HCT116 (cell line): ENCODE measurements at regions not wholly inside any gene's neighbourhood (a gene's known extent, or its start where the extent isn't known, plus 50 kb on each side); places are given as distances from the start of the nearest gene placed in this dataset.
"Not testable (repeated sequence)": the region's sequence is repeated elsewhere in the genome, so short reads cannot be mapped to it uniquely, and the experiment has no call there.

Source experiments
- ATAC-seq: fragments of 200-7000 bp; cut with Tn5 transposase; 2 replicates; pipeline ENCODE4 v1.9.1; 2020; ENCODE audit warnings: mild to moderate bottlenecking, moderate library complexity
- BruUV-seq: library from RNA; stranded (reverse); fragments of 400-500 nt; replicated peaks from 2 replicates; lab custom pipeline; 2021; lab: Mats Ljungman, UMichigan
- CTCF ChIA-PET: fragments of 300-600 bp; sonication (Branson Sonifier 250); formaldehyde crosslinking; loops from one replicate; lab custom pipeline; 2021; ENCODE audit warnings: antibody characterized with exemption; lab: Charles Lee
- POLR2A ChIA-PET: fragments of 300-600, 350-600 bp; sonication (Branson Sonifier 250); formaldehyde crosslinking; loops from one replicate; lab custom pipeline; 2021; ENCODE audit warnings: antibody characterized with exemption; lab: Charles Lee
- RAD21 ChIA-PET, 2 experiments: fragments of 300-600 bp; sonication (Branson Sonifier 250); formaldehyde crosslinking; loops; one replicate each; lab custom pipeline; 2023; ENCODE audit warnings: low total read pairs in 2 of 2; ENCODE audit not compliant: uncharacterized antibody in 2 of 2, unreplicated experiment in 2 of 2, low non-redundant PET in 1 of 2; lab: Charles Lee
- DNase-seq: peaks from one replicate; pipeline ENCODE4 v3.0.0-alpha.2; 2010; ENCODE audit warnings: low read depth, low spot score
- H2AFZ ChIP-seq: fragments of 200-600 bp; shearing (Covaris generic), sonication (generic); 2 replicates; pipeline ENCODE4 v1.6.1; 2017; ENCODE audit warnings: low read depth, mixed run types, mixed read lengths, antibody characterized with exemption, low read length; ENCODE audit not compliant: poor library complexity, severe bottlenecking
- H3K27ac ChIP-seq: 2 replicates; pipeline ENCODE4 v1.5.1; 2012; ENCODE audit warnings: low read depth, low read length
- H3K27me3 ChIP-seq: fragments of 200-600 bp; sonication (generic); 2 replicates; pipeline ENCODE4 v1.6.1; 2016; ENCODE audit warnings: mixed run types, low read length, mixed read lengths; ENCODE audit not compliant: insufficient read depth
- H3K36me3 ChIP-seq, 2 experiments: fragments of 200-500 bp in 1 of 2; fragments of 200-600 bp in 1 of 2; sonication (Bioruptor generic) in 1 of 2; sonication (generic) in 1 of 2; 2 replicates each; pipeline versions ENCODE4 v1.5.1 to v1.6.1; 2014 to 2016; ENCODE audit warnings: low read length in 2 of 2, inconsistent platforms in 1 of 2, mixed read lengths in 1 of 2, mixed run types in 1 of 2; ENCODE audit not compliant: insufficient read depth in 2 of 2, control insufficient read depth in 1 of 2
- H3K4me1 ChIP-seq, 2 experiments: fragments of 200-600 bp in 1 of 2; sonication (generic) in 1 of 2; 2 replicates each; pipeline versions ENCODE4 v1.5.1 to v1.6.1; 2012 to 2017; ENCODE audit warnings: low read length in 2 of 2, inconsistent platforms in 1 of 2, mild to moderate bottlenecking in 1 of 2, mixed read lengths in 1 of 2, mixed run types in 1 of 2, moderate library complexity in 1 of 2; ENCODE audit not compliant: insufficient read depth in 2 of 2, control insufficient read depth in 1 of 2
- H3K4me2 ChIP-seq: fragments of 200-600 bp; sonication (generic); 2 replicates; pipeline ENCODE4 v1.6.1; 2017; ENCODE audit warnings: mixed run types, low read length, mixed read lengths
- H3K4me3 ChIP-seq, 2 experiments: fragments of 200-600 bp in 1 of 2; sonication (generic) in 1 of 2; replicated peaks in 1 of 2; 2 replicates each; pipeline ENCODE4 v1.5.1; 2011 to 2016; ENCODE audit warnings: low read length in 2 of 2, control low read depth in 1 of 2, low read depth in 1 of 2, mild to moderate bottlenecking in 1 of 2, mixed read lengths in 1 of 2, mixed run types in 1 of 2
- H3K79me2 ChIP-seq: fragments of 200-600 bp; sonication (generic); 2 replicates; pipeline ENCODE4 v1.6.1; 2017; ENCODE audit warnings: mild to moderate bottlenecking, mixed run types, low read length, moderate library complexity, mixed read lengths; ENCODE audit not compliant: insufficient read depth
- H3K9ac ChIP-seq: fragments of 200-600 bp; sonication (generic); 2 replicates; pipeline ENCODE4 v1.6.1; 2016; ENCODE audit warnings: low read length, mixed read lengths
- H3K9me2 ChIP-seq: fragments of 200-600 bp; sonication (generic), shearing (Covaris generic); 2 replicates; pipeline ENCODE4 v1.6.1; 2017; ENCODE audit warnings: mixed run types, mild to moderate bottlenecking, moderate library complexity; ENCODE audit not compliant: insufficient read depth
- H3K9me3 ChIP-seq, 2 experiments: fragments of 200-500 bp in 1 of 2; fragments of 200-600 bp in 1 of 2; sonication (Bioruptor generic) in 1 of 2; sonication (generic) in 1 of 2; 2 replicates each; pipeline ENCODE4 v1.6.1; 2014 to 2017; ENCODE audit warnings: low read length in 2 of 2, mixed read lengths in 2 of 2, inconsistent platforms in 1 of 2, low read depth in 1 of 2, mild to moderate bottlenecking in 1 of 2, mixed run types in 1 of 2, moderate library complexity in 1 of 2; ENCODE audit not compliant: control insufficient read depth in 1 of 2, insufficient read depth in 1 of 2
- H4K20me1 ChIP-seq: fragments of 200-600 bp; sonication (generic), shearing (Covaris generic); 2 replicates; pipeline ENCODE4 v1.6.1; 2017; ENCODE audit warnings: mixed run types, mild to moderate bottlenecking, moderate library complexity; ENCODE audit not compliant: insufficient read depth
- CBX3 ChIP-seq: IDR thresholded peaks from 2 replicates; pipeline ENCODE4 v1.6.1; 2012; ENCODE audit warnings: low read depth
- FOSL1 ChIP-seq: IDR thresholded peaks from 2 replicates; pipeline ENCODE4 v1.6.1; 2012; ENCODE audit warnings: low read depth
- RAD21 ChIP-seq: IDR thresholded peaks from 2 replicates; pipeline ENCODE4 v1.6.1; 2012; ENCODE audit warnings: low read depth, mild to moderate bottlenecking
- YY1 ChIP-seq: IDR thresholded peaks from 2 replicates; pipeline ENCODE4 v1.6.1; 2011; ENCODE audit warnings: low read length, low read depth, moderate library complexity, mild to moderate bottlenecking; ENCODE audit not compliant: insufficient replicate concordance; ENCODE audit errors: extremely low read depth
- ZFX ChIP-seq: fragments of 450-650 bp; IDR thresholded peaks from 2 replicates; pipeline ENCODE4 v1.6.1; 2017
- intact Hi-C: fragments of 100-400 bp; cut with micrococcal nuclease; formaldehyde crosslinking; loops from 2 replicates; pipeline ENCODE4 v1.10.0; 2022
- TF ChIP-seq, protein P1 (sequence below), 3 experiments: fragments of 200-600 bp in 1 of 3; sonication (generic) in 1 of 3; IDR thresholded peaks in 2 of 3; conservative IDR thresholded peaks in 1 of 3; 2 replicates each; pipeline ENCODE4 v1.5.1; 2012 to 2017; ENCODE audit warnings: low read depth in 2 of 3, low read length in 2 of 3, antibody characterized with exemption in 1 of 3, borderline replicate concordance in 1 of 3, control low read depth in 1 of 3, mild to moderate bottlenecking in 1 of 3, mixed read lengths in 1 of 3, mixed run types in 1 of 3, moderate library complexity in 1 of 3; ENCODE audit not compliant: insufficient read depth in 1 of 3

DNA sequence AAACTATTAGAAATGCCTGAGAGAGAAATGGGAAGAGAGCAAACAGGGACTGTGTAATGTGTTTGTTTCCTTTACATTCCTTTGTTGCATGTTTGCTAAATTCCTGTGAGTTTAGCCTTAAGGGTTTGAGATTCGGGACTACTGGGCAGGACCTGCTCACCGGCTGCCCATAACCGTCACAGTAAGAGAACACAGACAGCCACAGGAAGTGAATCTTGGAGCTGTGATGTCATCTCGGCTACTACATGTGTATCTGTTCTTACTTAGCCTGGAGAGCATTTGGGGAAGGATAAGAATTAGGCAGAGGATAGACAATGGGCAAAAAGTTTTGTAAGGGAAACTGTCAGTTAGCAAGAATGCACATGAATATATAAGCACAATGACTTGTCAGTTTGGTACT lies 485.1 kb upstream of the KLF6 start (continued):
- TF ChIP-seq YY1 (no peak), CBX3 (no peak), FOSL1 (no peak)

- ATAC-seq, H3K27me3 ChIP-seq, H4K20me1 ChIP-seq, DNase-seq, H3K36me3 ChIP-seq, POLR2A ChIA-PET, BruUV-seq, H3K4me1 ChIP-seq, H3K27ac ChIP-seq, H2AFZ ChIP-seq, H3K9me3 ChIP-seq, H3K4me2 ChIP-seq, H3K9me2 ChIP-seq, H3K79me2 ChIP-seq, H3K9ac ChIP-seq, H3K4me3 ChIP-seq, RAD21 ChIA-PET: not testable (repeated sequence)
- intact Hi-C loops, result loop anchor here (5.0 kb wide), 1 partner anchor 1031 kb away; no protein-coding TSS in a partner anchor
- CTCF ChIA-PET, result interaction anchor here (0.5 kb wide), 1 partner anchor 94 kb away, joined by 5 read pairs; no protein-coding TSS in a partner anchor
Observed at GRCh38 chr10:4268490-4268889, 483.5 kb upstream of the KLF6 start.

DNA sequence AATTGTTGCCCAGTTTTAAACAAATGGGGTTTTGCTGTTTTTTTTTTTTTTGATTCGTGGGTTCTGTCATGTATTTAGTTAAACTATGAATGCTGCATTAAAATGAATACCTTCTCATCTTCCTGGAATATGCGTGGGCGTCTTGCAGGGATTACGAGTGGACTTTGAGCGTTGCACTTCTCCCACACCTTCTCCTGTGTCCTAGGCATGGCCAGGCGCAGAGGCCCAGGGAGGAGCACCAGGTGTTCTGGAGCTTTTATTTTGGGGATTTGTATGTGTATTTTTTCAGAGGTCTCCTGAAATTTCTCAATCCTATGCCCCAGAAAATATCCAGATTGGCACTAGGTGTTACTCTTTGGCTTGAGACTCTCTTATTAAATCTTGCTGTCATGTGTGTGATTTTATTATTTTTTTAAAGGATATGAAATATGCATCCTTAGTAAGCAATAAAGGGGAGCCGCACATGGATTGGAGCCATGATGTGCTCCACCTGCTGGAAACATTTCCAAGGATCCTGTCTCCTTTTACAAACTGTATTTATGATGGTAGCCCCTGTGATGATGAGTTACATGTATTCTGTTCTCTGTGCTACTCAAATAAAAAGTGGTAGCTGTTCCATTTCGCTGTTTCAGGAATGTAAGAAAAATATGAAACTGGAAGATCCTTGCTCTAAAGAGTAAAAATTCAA lies 482.2 kb upstream of the KLF6 start:
- ATAC-seq (no peak), DNase-seq (peak; percentile 21)
- TF ChIP-seq ZFX, result no peak
- TF ChIP-seq RAD21, result peak; percentile 47
- TF ChIP-seq, protein P1, sequence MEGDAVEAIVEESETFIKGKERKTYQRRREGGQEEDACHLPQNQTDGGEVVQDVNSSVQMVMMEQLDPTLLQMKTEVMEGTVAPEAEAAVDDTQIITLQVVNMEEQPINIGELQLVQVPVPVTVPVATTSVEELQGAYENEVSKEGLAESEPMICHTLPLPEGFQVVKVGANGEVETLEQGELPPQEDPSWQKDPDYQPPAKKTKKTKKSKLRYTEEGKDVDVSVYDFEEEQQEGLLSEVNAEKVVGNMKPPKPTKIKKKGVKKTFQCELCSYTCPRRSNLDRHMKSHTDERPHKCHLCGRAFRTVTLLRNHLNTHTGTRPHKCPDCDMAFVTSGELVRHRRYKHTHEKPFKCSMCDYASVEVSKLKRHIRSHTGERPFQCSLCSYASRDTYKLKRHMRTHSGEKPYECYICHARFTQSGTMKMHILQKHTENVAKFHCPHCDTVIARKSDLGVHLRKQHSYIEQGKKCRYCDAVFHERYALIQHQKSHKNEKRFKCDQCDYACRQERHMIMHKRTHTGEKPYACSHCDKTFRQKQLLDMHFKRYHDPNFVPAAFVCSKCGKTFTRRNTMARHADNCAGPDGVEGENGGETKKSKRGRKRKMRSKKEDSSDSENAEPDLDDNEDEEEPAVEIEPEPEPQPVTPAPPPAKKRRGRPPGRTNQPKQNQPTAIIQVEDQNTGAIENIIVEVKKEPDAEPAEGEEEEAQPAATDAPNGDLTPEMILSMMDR (IDR thresholded peaks at IDR 0.05 in 2 of 3, conservative IDR thresholded peaks at IDR 0.05 in 1 of 3; ENCODE audit: borderline replicate concordance in 1 of 3, insufficient read depth in 1 of 3, low read depth in 2 of 3, low read length in 2 of 3), result peak; percentile 27 to 44 (median 28); a peak in 4 of 6 replicates
- intact Hi-C loops, result loop anchor here (5.0 kb wide), 1 partner anchor 1030 kb away; no protein-coding TSS in a partner anchor
- no peaks in the 10 kb centered on the region for H4K20me1 ChIP-seq
- no peak overlapping the region for H3K9ac ChIP-seq
- no TSS peak for BruUV-seq
- H3K9me3 ChIP-seq, result no peaks in the 10 kb centered on the region
- no peaks in the 10 kb centered on the region for H3K27me3 ChIP-seq
- ChIA-PET CTCF (interaction anchor here (1.0 kb wide), 1 partner anchor 93 kb away, joined by 3 read pairs; no protein-coding TSS in a partner anchor), POLR2A (no interaction called here), RAD21 (no interaction called here)
- H3K79me2 ChIP-seq, result no peaks in the 10 kb centered on the region
- peak overlapping the region; percentile 14 for H2AFZ ChIP-seq
- no peaks in the 10 kb centered on the region for H3K4me1 ChIP-seq
- H3K27ac ChIP-seq, result no peak overlapping the region
- no peaks in the 10 kb centered on the region for H3K36me3 ChIP-seq
- H3K4me2 ChIP-seq, result no peak overlapping the region
- no peaks in the 10 kb centered on the region for H3K9me2 ChIP-seq
- H3K4me3 ChIP-seq, result no peak overlapping the region
